ENCODE measurements at regions not wholly inside any gene's neighbourhood (a gene's known extent, or its start where the extent isn't known, plus 50 kb on each side); places are given as distances from the start of the nearest gene placed in this dataset.

- DNase-seq (ENCODE audit: low read depth) = no peak
Measured at GRCh38 chr11:37770145-37770544, 1172.1 kb upstream of the RAG2 start.

- DNase-seq (ENCODE audit: low read depth) = no peak
Measured at GRCh38 chr11:37762079-37762478, 1164.0 kb upstream of the RAG2 start.

- DNase-seq (ENCODE audit: low read depth) = no peak
Measured at GRCh38 chr11:37755521-37755920, 1157.5 kb upstream of the RAG2 start.

GRCh38 chr11:37748641-37749040, 1150.6 kb upstream of the RAG2 start:
- no peak for DNase-seq (ENCODE audit: low read depth)

GRCh38 chr11:37747121-37747520, 1149.1 kb upstream of the RAG2 start:
- DNase-seq (ENCODE audit: low read depth) = no peak

GRCh38 chr11:37727371-37727770, 1129.3 kb upstream of the RAG2 start:
- DNase-seq (ENCODE audit: low read depth) = no peak

GRCh38 chr11:37724315-37724714, 1126.3 kb upstream of the RAG2 start:
- DNase-seq (ENCODE audit: low read depth) = no peak

- DNase-seq (ENCODE audit: low read depth) = no peak
Measured at GRCh38 chr11:37721485-37721884, 1123.4 kb upstream of the RAG2 start.

- DNase-seq (ENCODE audit: low read depth) = no peak
Measured at GRCh38 chr11:37718431-37718999, 1120.5 kb upstream of the RAG2 start.

- DNase-seq (ENCODE audit: low read depth) = no peak
Measured at GRCh38 chr11:37712251-37712650, 1114.2 kb upstream of the RAG2 start.

- no peak for DNase-seq (ENCODE audit: low read depth)
Measured at GRCh38 chr11:37710031-37710430, 1112.0 kb upstream of the RAG2 start.

- DNase-seq (ENCODE audit: low read depth) = no peak
Measured at GRCh38 chr11:37704791-37705190, 1106.8 kb upstream of the RAG2 start.

- no peak for DNase-seq (ENCODE audit: low read depth)
Measured at GRCh38 chr11:37699644-37700043, 1101.6 kb upstream of the RAG2 start.

GRCh38 chr11:37695283-37695682, 1097.2 kb upstream of the RAG2 start:
- no peak for DNase-seq (ENCODE audit: low read depth)

GRCh38 chr11:37689951-37690350, 1091.9 kb upstream of the RAG2 start:
- no peak for DNase-seq (ENCODE audit: low read depth)

GRCh38 chr11:37688456-37688855, 1090.4 kb upstream of the RAG2 start:
- DNase-seq (ENCODE audit: low read depth) = no peak

- no peak for DNase-seq (ENCODE audit: low read depth)
Measured at GRCh38 chr11:37687130-37687529, 1089.1 kb upstream of the RAG2 start.

GRCh38 chr11:37671321-37671720, 1073.3 kb upstream of the RAG2 start:
- DNase-seq (ENCODE audit: low read depth) = no peak

GRCh38 chr11:37666960-37667359, 1068.9 kb upstream of the RAG2 start:
- DNase-seq (ENCODE audit: low read depth) = no peak

- DNase-seq (ENCODE audit: low read depth) = no peak
Measured at GRCh38 chr11:37657645-37658044, 1059.6 kb upstream of the RAG2 start.

- DNase-seq (ENCODE audit: low read depth) = no peak
Measured at GRCh38 chr11:37647767-37648166, 1049.7 kb upstream of the RAG2 start.

- no peak for DNase-seq (ENCODE audit: low read depth)
Measured at GRCh38 chr11:37643968-37644367, 1045.9 kb upstream of the RAG2 start.

- DNase-seq (ENCODE audit: low read depth) = no peak
Measured at GRCh38 chr11:37642296-37642695, 1044.3 kb upstream of the RAG2 start.

- DNase-seq (ENCODE audit: low read depth) = no peak
Measured at GRCh38 chr11:37632748-37633147, 1034.7 kb upstream of the RAG2 start.

GRCh38 chr11:37630866-37631265, 1032.8 kb upstream of the RAG2 start:
- no peak for DNase-seq (ENCODE audit: low read depth)

Measured in T-helper 22 cell (primary cell).